B cell (primary cell): ENCODE measurements at regions not wholly inside any gene's neighbourhood (a gene's known extent, or its start where the extent isn't known, plus 50 kb on each side); places are given as distances from the start of the nearest gene placed in this dataset.

Experiments used
- ATAC-seq: fragments of 200-7000 bp; cut with Tn5 transposase; one replicate; pipeline ENCODE4 v1.10.0; 2021; ENCODE audit warnings: low read depth, mild to moderate bottlenecking, moderate number of reproducible peaks, moderate library complexity
- CTCF ChIA-PET: fragments of 350-600 bp; sonication (Branson Sonifier 250); formaldehyde crosslinking; loops from one replicate; lab custom pipeline; 2021; ENCODE audit warnings: antibody characterized with exemption, inconsistent platforms; lab: Charles Lee
- POLR2A ChIA-PET: fragments of 350-600 bp; sonication (Branson Sonifier 250); formaldehyde crosslinking; loops from one replicate; lab custom pipeline; 2021; ENCODE audit warnings: antibody characterized with exemption; lab: Charles Lee
- DNase-seq: peaks from one replicate; pipeline ENCODE4 v3.0.0; 2013
- H2AFZ ChIP-seq: 2 replicates; pipeline ENCODE4 v1.6.1; 2012; ENCODE audit warnings: mild to moderate bottlenecking, low read depth, low read length; ENCODE audit not compliant: insufficient read depth, poor library complexity, severe bottlenecking
- H3K27ac ChIP-seq, 2 donors: 1 replicate in 1 of 2; 2 replicates in 1 of 2; pipeline ENCODE4 v1.5.1; 2012 to 2013; ENCODE audit warnings: low read length in 2 of 2, mild to moderate bottlenecking in 2 of 2, moderate library complexity in 1 of 2
- H3K27me3 ChIP-seq, 4 experiments: fragments of 200-600 bp in 1 of 4; sonication (generic) in 1 of 4; replicated peaks in 1 of 4; 1 replicate in 2 of 4; 2 replicates in 2 of 4; pipeline versions ENCODE4 v1.6.1 to v1.7.0; 2013 to 2016; ENCODE audit warnings: low read length in 3 of 4, mild to moderate bottlenecking in 2 of 4, mixed read lengths in 1 of 4, moderate library complexity in 1 of 4; ENCODE audit not compliant: insufficient read depth in 4 of 4, control insufficient read depth in 3 of 4; ENCODE audit errors: control extremely low read depth in 1 of 4
- H3K36me3 ChIP-seq, 2 experiments: replicated peaks in 1 of 2; 1 replicate in 1 of 2; 2 replicates in 1 of 2; pipeline versions ENCODE4 v1.6.1 to v1.7.1; 2013; ENCODE audit warnings: low read length in 1 of 2; ENCODE audit not compliant: insufficient read depth in 2 of 2, control insufficient read depth in 1 of 2; ENCODE audit errors: control extremely low read depth in 1 of 2, extremely low read depth in 1 of 2
- H3K4me1 ChIP-seq, 2 donors: fragments of 200-600 bp in 1 of 2; sonication (generic) in 1 of 2; 1 replicate in 1 of 2; 2 replicates in 1 of 2; pipeline versions ENCODE4 v1.5.1 to v1.6.1; 2013 to 2017; ENCODE audit warnings: low read length in 2 of 2; ENCODE audit not compliant: control insufficient read depth in 2 of 2, insufficient read depth in 2 of 2
- H3K4me2 ChIP-seq: replicated peaks from 2 replicates; pipeline ENCODE3; 2012; ENCODE audit warnings: mild to moderate bottlenecking, low read depth, low read length; ENCODE audit not compliant: poor library complexity, severe bottlenecking
- H3K4me3 ChIP-seq, 5 experiments: fragments of 200-600 bp in 1 of 5; sonication (generic) in 1 of 5; 1 replicate in 3 of 5; 2 replicates in 2 of 5; pipeline versions ENCODE4 v1.5.1 to v1.7.0; 2011 to 2016; ENCODE audit warnings: low read length in 4 of 5, mild to moderate bottlenecking in 4 of 5, low read depth in 2 of 5, control low read depth in 1 of 5, moderate library complexity in 1 of 5; ENCODE audit not compliant: insufficient read depth in 1 of 5; ENCODE audit errors: control extremely low read depth in 1 of 5, extremely low read depth in 1 of 5
- H3K79me2 ChIP-seq: fragments of 200-600 bp; sonication (generic); one replicate; pipeline ENCODE4 v1.6.0; 2016; ENCODE audit warnings: low read length; ENCODE audit not compliant: control insufficient read depth, insufficient read depth
- H3K9ac ChIP-seq: fragments of 200-600 bp; sonication (generic); 2 replicates; pipeline ENCODE4 v1.6.1; 2017; ENCODE audit warnings: mild to moderate bottlenecking, low read length, moderate library complexity
- H3K9me3 ChIP-seq, 3 donors: one replicate each; pipeline versions ENCODE4 v1.6.1 to v1.7.1; 2013; ENCODE audit warnings: low read length in 2 of 3; ENCODE audit not compliant: control insufficient read depth in 2 of 3, insufficient read depth in 1 of 3; ENCODE audit errors: control extremely low read depth in 1 of 3
- H4K20me1 ChIP-seq: 2 replicates; pipeline ENCODE4 v1.6.0; 2012; ENCODE audit warnings: mild to moderate bottlenecking, low read length; ENCODE audit not compliant: insufficient read depth, control insufficient read depth, poor library complexity, severe bottlenecking
- H3K27ac Mint-ChIP-seq: one replicate; pipeline ENCODE4 v1.8.0; 2021; ENCODE audit warnings: mixed read lengths
- H3K27me3 Mint-ChIP-seq: one replicate; pipeline ENCODE4 v1.8.0; 2021; ENCODE audit warnings: mixed read lengths
- H3K4me1 Mint-ChIP-seq: one replicate; pipeline ENCODE4 v1.8.0; 2021; ENCODE audit warnings: mixed read lengths
- H3K4me3 Mint-ChIP-seq: one replicate; pipeline ENCODE4 v1.8.0; 2021; ENCODE audit warnings: mixed read lengths
- H3K9me3 Mint-ChIP-seq: one replicate; pipeline ENCODE4 v1.8.0; 2022; ENCODE audit warnings: mixed read lengths; ENCODE audit not compliant: insufficient read depth
- CTCF ChIP-seq: fragments of 200-600 bp; IDR thresholded peaks from one replicate; pipeline ENCODE4 v1.8.0; 2022; ENCODE audit warnings: antibody characterized with exemption, mild to moderate bottlenecking
- EZH2 ChIP-seq: IDR thresholded peaks from 2 replicates; pipeline ENCODE4 v1.6.1; 2012; ENCODE audit warnings: borderline replicate concordance, low read depth, mild to moderate bottlenecking, moderate library complexity, low read length; ENCODE audit not compliant: insufficient read depth, poor library complexity, severe bottlenecking
- WGBS: methylation state at CpG from one replicate; pipeline ENCODE4 v1.1.5; 2013; ENCODE audit warnings: missing lambda C conversion rate; ENCODE audit not compliant: insufficient coverage; 5-methylcytosine and 5-hydroxymethylcytosine counted together
- intact Hi-C: fragments of 100-400 bp; cut with micrococcal nuclease; formaldehyde crosslinking; loops from one replicate; pipeline ENCODE4 v1.10.0; 2022

GRCh38 chr9:81141961-81142360 lies 547.4 kb downstream of the TLE1 start:
- CTCF ChIA-PET, result no interaction called here
- Mint-ChIP-seq H3K27ac (no peak overlapping the region), H3K4me3 (no peak overlapping the region), H3K9me3 (no peaks in the 10 kb centered on the region), H3K4me1 (no peaks in the 10 kb centered on the region), H3K27me3 (peaks cover 4% of the 10 kb centered on the region)
- Histone ChIP-seq H3K4me3 (no peak overlapping the region), H4K20me1 (no peaks in the 10 kb centered on the region), H3K79me2 (no peaks in the 10 kb centered on the region), H3K27ac (no peak overlapping the region), H3K9me3 (no peaks in the 10 kb centered on the region), H3K36me3 (no peaks in the 10 kb centered on the region), H3K4me2 (no peak overlapping the region), H3K4me1 (no peaks in the 10 kb centered on the region), H3K9ac (no peak overlapping the region), H3K27me3 (no peaks in the 10 kb centered on the region), H2AFZ (no peak overlapping the region)
- DNase-seq (no peak), ATAC-seq (no peak)
- POLR2A ChIA-PET, result no interaction called here
- TF ChIP-seq EZH2 (no peak), CTCF (no peak)
- WGBS, result 60% methylated on average over 1 of the region's 1 CpG
- intact Hi-C loops, result no loop called here

GRCh38 chr9:81137976-81138568 lies 551.3 kb downstream of the TLE1 start:
- DNase-seq (no peak), ATAC-seq (no peak)
- Histone ChIP-seq H3K79me2 (no peaks in the 10 kb centered on the region), H3K27me3 (no peaks in the 10 kb centered on the region), H3K9ac (no peak overlapping the region), H3K9me3 (no peaks in the 10 kb centered on the region), H3K27ac (no peak overlapping the region), H3K36me3 (no peaks in the 10 kb centered on the region), H3K4me1 (no peaks in the 10 kb centered on the region), H3K4me2 (no peak overlapping the region), H2AFZ (no peak overlapping the region), H3K4me3 (no peak overlapping the region), H4K20me1 (no peaks in the 10 kb centered on the region)
- intact Hi-C loops, result loop anchor here (10.0 kb wide), 1 partner anchor 63 kb away; no protein-coding TSS in a partner anchor
- CTCF ChIA-PET, result no interaction called here
- H3K4me1 Mint-ChIP-seq, result no peaks in the 10 kb centered on the region
- TF ChIP-seq CTCF (no peak), EZH2 (no peak)
- H3K4me3 Mint-ChIP-seq, result no peak overlapping the region
- H3K27ac Mint-ChIP-seq, result no peak overlapping the region
- POLR2A ChIA-PET, result no interaction called here
- no CpG with 5 or more reads among the region's 2 CpGs for WGBS
- H3K9me3 Mint-ChIP-seq, result no peaks in the 10 kb centered on the region
- peaks cover 4% of the 10 kb centered on the region for H3K27me3 Mint-ChIP-seq
